A549 (cell line): ENCODE measurements at regions not wholly inside any gene's neighbourhood (a gene's known extent, or its start where the extent isn't known, plus 50 kb on each side); places are given as distances from the start of the nearest gene placed in this dataset.
A peak's percentile ranks its signal among the peaks of the same experiment; 100 is the strongest.

ENCODE experiments used
- ATAC-seq, 2 experiments: fragments of 200-7000 bp in 1 of 2; fragments of >200 bp in 1 of 2; cut with Nextera tagmentation in 1 of 2; cut with Tn5 transposase in 1 of 2; 3 replicates each; pipeline versions ENCODE4 v1.8.0 to v1.9.1; 2018 to 2020; ENCODE audit warnings: mild to moderate bottlenecking in 1 of 2, moderate library complexity in 1 of 2
- CTCF ChIA-PET: fragments of 300-600 bp; sonication (Branson Sonifier 250); formaldehyde crosslinking; extraction: SDS; loops from one replicate; lab custom pipeline; 2021; ENCODE audit warnings: antibody characterized with exemption, inconsistent platforms; lab: Yijun Ruan, JAX
- POLR2A ChIA-PET: fragments of 350-600 bp; formaldehyde crosslinking; extraction: SDS; loops from one replicate; lab custom pipeline; 2021; ENCODE audit warnings: antibody characterized with exemption, inconsistent platforms; lab: Yijun Ruan, JAX
- DNase-seq, 2 experiments: peaks; one replicate each; pipeline versions ENCODE4 v3.0.0 to v3.0.0-alpha.2; 2011 to 2016; ENCODE audit warnings: low read depth in 1 of 2, low spot score in 1 of 2
- FAIRE-seq: peaks from 2 replicates; lab custom pipeline; 2011; peaks lifted over from hg19 to GRCh38; lab: Jason Lieb, UNC
- H3K27ac ChIP-seq, 2 experiments: fragments of >200 bp; sonication (Bioruptor Twin); formaldehyde crosslinking; 3 replicates each; pipeline ENCODE4 v1.5.1; 2016 to 2017
- H3K4me1 ChIP-seq: fragments of >200 bp; sonication (Bioruptor Twin); formaldehyde crosslinking; 3 replicates; pipeline ENCODE4 v1.6.1; 2016
- H3K4me2 ChIP-seq: fragments of >200 bp; sonication (Bioruptor Twin); formaldehyde crosslinking; 3 replicates; pipeline ENCODE4 v1.6.1; 2016
- H3K4me3 ChIP-seq: fragments of >200 bp; sonication (Bioruptor Twin); formaldehyde crosslinking; 3 replicates; pipeline ENCODE4 v1.5.1; 2016
- H3K9me3 ChIP-seq: fragments of >200 bp; sonication (Bioruptor Twin); formaldehyde crosslinking; 3 replicates; pipeline ENCODE4 v1.6.1; 2016
- CBX2 ChIP-seq: fragments of 200-600 bp; sonication (generic); IDR thresholded peaks from 2 replicates; pipeline ENCODE4 v1.6.1; 2016; ENCODE audit warnings: low read depth, mild to moderate bottlenecking, borderline replicate concordance
- CEBPB ChIP-seq, 2 experiments: fragments of >200 bp in 1 of 2; sonication (Bioruptor Twin) in 1 of 2; formaldehyde crosslinking in 1 of 2; IDR thresholded peaks; 2 replicates each; pipeline ENCODE4 v1.6.1; 2012 to 2016
- CHD2 ChIP-seq: fragments of 150-350 bp; IDR thresholded peaks from 2 replicates; pipeline ENCODE4 v1.6.1; 2014; ENCODE audit warnings: low read length; ENCODE audit not compliant: partially characterized antibody
- CTCF ChIP-seq: fragments of >200 bp; sonication (Bioruptor Twin); formaldehyde crosslinking; IDR thresholded peaks from 3 replicates; pipeline ENCODE4 v1.5.1; 2016
- EHMT2 ChIP-seq: fragments of 200-600 bp; sonication (generic); IDR thresholded peaks from 2 replicates; pipeline ENCODE4 v1.6.1; 2016; ENCODE audit warnings: antibody characterized with exemption, low read depth, mild to moderate bottlenecking, moderate library complexity
- ELK1 ChIP-seq: fragments of 150-350 bp; IDR thresholded peaks from 2 replicates; pipeline ENCODE4 v1.6.1; 2014; ENCODE audit warnings: low read depth, mild to moderate bottlenecking, low read length
- ESRRA ChIP-seq: fragments of 150-350 bp; IDR thresholded peaks from 2 replicates; pipeline ENCODE4 v1.6.1; 2014; ENCODE audit warnings: mild to moderate bottlenecking, low read length, borderline replicate concordance
- GATA3 ChIP-seq: IDR thresholded peaks from 2 replicates; pipeline ENCODE4 v1.6.1; 2012; ENCODE audit warnings: borderline replicate concordance
- HES2 ChIP-seq: fragments of >200 bp; sonication (Bioruptor Twin); formaldehyde crosslinking; IDR thresholded peaks from 2 replicates; pipeline ENCODE4 v1.6.1; 2016
- HMGXB4 ChIP-seq: fragments of 250-450 bp; sonication (Bioruptor Pico); IDR thresholded peaks from 2 replicates; pipeline ENCODE4 v1.5.0; 2021; ENCODE audit warnings: mild to moderate bottlenecking, moderate library complexity, borderline replicate concordance
- KDM1A ChIP-seq: fragments of 200-600 bp; sonication (generic); IDR thresholded peaks from 2 replicates; pipeline ENCODE4 v1.6.1; 2016; ENCODE audit warnings: low read depth, mild to moderate bottlenecking
- MAZ ChIP-seq: fragments of 150-350 bp; IDR thresholded peaks from 2 replicates; pipeline ENCODE4 v1.6.1; 2014; ENCODE audit warnings: antibody characterized with exemption, low read depth, low read length, borderline replicate concordance
- NFE2L2 ChIP-seq: fragments of 150-350 bp; conservative IDR thresholded peaks from 2 replicates; pipeline ENCODE4 v1.6.1; 2014; ENCODE audit warnings: low read length
- POLR2A ChIP-seq: IDR thresholded peaks from 2 replicates; pipeline ENCODE4 v1.6.1; 2012; ENCODE audit warnings: mild to moderate bottlenecking, low read length
- RAD21 ChIP-seq, 2 experiments: fragments of >200 bp in 1 of 2; sonication (Bioruptor Twin) in 1 of 2; formaldehyde crosslinking in 1 of 2; IDR thresholded peaks in 1 of 2; conservative IDR thresholded peaks in 1 of 2; 2 replicates in 1 of 2; 3 replicates in 1 of 2; pipeline ENCODE4 v1.6.1; 2012 to 2018; ENCODE audit warnings: inconsistent platforms in 1 of 2
- RARB ChIP-seq: fragments of 250-450 bp; sonication (Bioruptor Pico); IDR thresholded peaks from 2 replicates; pipeline ENCODE4 v1.8.0; 2021; ENCODE audit warnings: mild to moderate bottlenecking, moderate library complexity
- RCOR1 ChIP-seq: fragments of 150-350 bp; IDR thresholded peaks from 2 replicates; pipeline ENCODE4 v1.6.1; 2014; ENCODE audit warnings: antibody characterized with exemption, low read length, low read depth
- SMC3 ChIP-seq: fragments of >200 bp; sonication (Bioruptor Twin); formaldehyde crosslinking; IDR thresholded peaks from 3 replicates; pipeline ENCODE4 v1.6.1; 2018; ENCODE audit warnings: inconsistent platforms
- TFCP2L1 ChIP-seq: fragments of 250-450 bp; sonication (Bioruptor Pico); IDR thresholded peaks from 2 replicates; pipeline ENCODE4 v1.5.0; 2021; ENCODE audit warnings: mild to moderate bottlenecking
- TP53 ChIP-seq: fragments of 250-450 bp; sonication (Bioruptor Pico); IDR thresholded peaks from 2 replicates; pipeline ENCODE4 v1.5.0; 2021; ENCODE audit warnings: mild to moderate bottlenecking, moderate library complexity
- ZC3H11A ChIP-seq: fragments of 450-650 bp; IDR thresholded peaks from 2 replicates; pipeline ENCODE4 v1.6.1; 2014; ENCODE audit warnings: antibody characterized with exemption, mild to moderate bottlenecking
- ZNF302 ChIP-seq: fragments of 250-450 bp; sonication (Bioruptor Pico); IDR thresholded peaks from 2 replicates; pipeline ENCODE4 v1.9.0; 2021; ENCODE audit warnings: inconsistent platforms, mild to moderate bottlenecking, moderate library complexity
- WGBS: methylation state at CpG from one replicate; pipeline ENCODE4 v1.1.6; 2017; ENCODE audit errors: missing lambda C conversion rate; 5-methylcytosine and 5-hydroxymethylcytosine counted together

- H3K9me3 ChIP-seq = no peaks in the 10 kb centered on the region
- ChIA-PET POLR2A (no interaction called here), CTCF (interaction anchor here (1.0 to 1.2 kb wide), 2 partner anchors 16 to 33 kb away, joined by 3 read pairs; no protein-coding TSS in a partner anchor)
- WGBS = 44% methylated on average over 4 of the region's 5 CpGs
- no peaks in the 10 kb centered on the region for H3K4me1 ChIP-seq
- no peak overlapping the region for H3K4me3 ChIP-seq
- FAIRE-seq (no peak), ATAC-seq (peak; percentile 78 to 96; a peak in 5 of 6 replicates), DNase-seq (peak; percentile 44 to 64)
- TF ChIP-seq TFCP2L1 (no peak), HES2 (no peak), ZNF302 (CRISPR knock-in tag) (no peak), SMC3 (peak; percentile 35; the same call in 1 of the 3 replicates), HMGXB4 (CRISPR knock-in tag) (no peak), RAD21 (conservative IDR thresholded peaks at IDR 0.05 in 1 of 2, IDR thresholded peaks at IDR 0.05 in 1 of 2) (peak; percentile 33 to 51; a peak in 4 of 5 replicates), CTCF (peak; percentile 30; the same call in 2 of the 3 replicates)
- H3K4me2 ChIP-seq = no peak overlapping the region
- no peak overlapping the region for H3K27ac ChIP-seq
These were observed 142.0 kb downstream of the TSN start for GRCh38 chr2:121897335-121897970.

GRCh38 chr2:121898483-121898882 is 143.0 kb downstream of the TSN start:
- POLR2A ChIA-PET = no interaction called here
- DNase-seq (no peak), FAIRE-seq (no peak), ATAC-seq (no peak)
- no peak overlapping the region for H3K27ac ChIP-seq
- H3K4me2 ChIP-seq = no peak overlapping the region
- H3K4me1 ChIP-seq = no peaks in the 10 kb centered on the region
- 38% methylated on average over 4 of the region's 4 CpGs for WGBS
- no peaks in the 10 kb centered on the region for H3K9me3 ChIP-seq
- H3K4me3 ChIP-seq = no peak overlapping the region
- CTCF ChIA-PET = interaction anchor here (1.0 kb wide), 1 partner anchor 10 kb away, joined by 3 read pairs; no protein-coding TSS in a partner anchor
- TF ChIP-seq CBX2 (no peak), GATA3 (no peak), CHD2 (no peak), TP53 (CRISPR knock-in tag) (no peak), KDM1A (no peak), ESRRA (no peak), RCOR1 (no peak), RARB (CRISPR knock-in tag) (no peak), NFE2L2 (no peak), POLR2A (no peak)
- TF ChIP-seq, all 56 proteins: peak for 0

GRCh38 chr2:121900391-121900790 is 144.9 kb downstream of the TSN start:
- H3K4me2 ChIP-seq = no peak overlapping the region
- POLR2A ChIA-PET = no interaction called here
- no peaks in the 10 kb centered on the region for H3K9me3 ChIP-seq
- ATAC-seq (no peak), DNase-seq (no peak), FAIRE-seq (no peak)
- no peak overlapping the region for H3K4me3 ChIP-seq
- 52% methylated on average over 7 of the region's 8 CpGs for WGBS
- CTCF ChIA-PET = no interaction called here
- no peaks in the 10 kb centered on the region for H3K4me1 ChIP-seq
- no peak overlapping the region for H3K27ac ChIP-seq
- no peak for TF ChIP-seq MAZ
- no peak for TF ChIP-seq ZC3H11A
- TF ChIP-seq EHMT2 = no peak
- TF ChIP-seq CTCF = no peak
- no peak for TF ChIP-seq HMGXB4 (CRISPR knock-in tag)
- no peak for TF ChIP-seq KDM1A
- TF ChIP-seq ELK1 = no peak
- no peak for TF ChIP-seq CEBPB (IDR thresholded peaks at IDR 0.05)
- TF ChIP-seq TP53 (CRISPR knock-in tag) = no peak
- TF ChIP-seq HES2 = no peak
- TF ChIP-seq ESRRA = no peak
